ENCODE measurements at regions not wholly inside any gene's neighbourhood (a gene's known extent, or its start where the extent isn't known, plus 50 kb on each side); places are given as distances from the start of the nearest gene placed in this dataset.

GRCh38 chr17:74042744-74043486, 160.6 kb upstream of the RPL38 start:
- POLR2A ChIA-PET: no interaction called here
- CTCF ChIA-PET: no interaction called here

GRCh38 chr17:74043976-74044375, 159.5 kb upstream of the RPL38 start:
- no peak for DNase-seq (ENCODE audit: low read depth)
- H3K36me3 ChIP-seq (ENCODE audit: control insufficient read depth, insufficient read depth, low read length): no peaks in the 10 kb centered on the region
- POLR2A ChIA-PET: no interaction called here
- no peaks in the 10 kb centered on the region for H3K27me3 ChIP-seq (ENCODE audit: control insufficient read depth, insufficient read depth, low read length)
- TF ChIP-seq CTCF (IDR thresholded peaks at IDR 0.05; ENCODE audit: insufficient read depth, low read depth, low read length): no peak
- CTCF ChIA-PET: no interaction called here
- H3K4me3 ChIP-seq (ENCODE audit: low read depth, low read length): no peak overlapping the region

More at GRCh38 chr17:74042744-74043486, 160.6 kb upstream of the RPL38 start:
- Histone ChIP-seq H3K36me3 (ENCODE audit: control insufficient read depth, insufficient read depth, low read length) (no peaks in the 10 kb centered on the region), H3K4me3 (ENCODE audit: low read depth, low read length) (no peak overlapping the region), H3K27me3 (ENCODE audit: control insufficient read depth, insufficient read depth, low read length) (no peaks in the 10 kb centered on the region)
- peak; percentile 39 for DNase-seq (ENCODE audit: low read depth)
- no peak for TF ChIP-seq CTCF (IDR thresholded peaks at IDR 0.05; ENCODE audit: insufficient read depth, low read depth, low read length)

- no peak overlapping the region for H3K4me3 ChIP-seq (ENCODE audit: low read depth, low read length)
- TF ChIP-seq CTCF (IDR thresholded peaks at IDR 0.05; ENCODE audit: insufficient read depth, low read depth, low read length): no peak
- ChIA-PET CTCF (no interaction called here), POLR2A (no interaction called here)
- no peak for DNase-seq (ENCODE audit: low read depth)
- H3K36me3 ChIP-seq (ENCODE audit: control insufficient read depth, insufficient read depth, low read length): no peaks in the 10 kb centered on the region
- no peaks in the 10 kb centered on the region; the same call in 1 of the 2 replicates for H3K27me3 ChIP-seq (ENCODE audit: control insufficient read depth, insufficient read depth, low read length)
Measured at GRCh38 chr17:74045608-74046280, 157.7 kb upstream of the RPL38 start.

- no peaks in the 10 kb centered on the region for H3K36me3 ChIP-seq (ENCODE audit: control insufficient read depth, insufficient read depth, low read length)
- ChIA-PET CTCF (no interaction called here), POLR2A (no interaction called here)
Measured at GRCh38 chr17:74049167-74049966, 154.1 kb upstream of the RPL38 start.

More at GRCh38 chr17:74049167-74049966, 154.1 kb upstream of the RPL38 start:
- no peak for TF ChIP-seq CTCF (IDR thresholded peaks at IDR 0.05; ENCODE audit: insufficient read depth, low read depth, low read length)
- DNase-seq (ENCODE audit: low read depth): no peak
- Histone ChIP-seq H3K27me3 (ENCODE audit: control insufficient read depth, insufficient read depth, low read length) (no peaks in the 10 kb centered on the region; the same call in 1 of the 2 replicates), H3K4me3 (ENCODE audit: low read depth, low read length) (no peak overlapping the region)
